CD4-positive, CD25-positive, alpha-beta regulatory T cell (primary cell): ENCODE measurements at regions not wholly inside any gene's neighbourhood (a gene's known extent, or its start where the extent isn't known, plus 50 kb on each side); places are given as distances from the start of the nearest gene placed in this dataset.
"Not testable (repeated sequence)": the region's sequence is repeated elsewhere in the genome, so short reads cannot be mapped to it uniquely, and the experiment has no call there.

Source experiments
- ATAC-seq, 2 donors: fragments of 150-1000 bp; cut with Tn5 transposase; one replicate each; pipeline ENCODE4 v1.10.0; 2021; ENCODE audit warnings: low read depth in 2 of 2, moderate number of reproducible peaks in 2 of 2, moderate library complexity in 1 of 2
- DNase-seq, 3 donors: peaks; one replicate each; pipeline versions ENCODE4 v3.0.0 to v3.0.0-alpha.2; 2012 to 2022; ENCODE audit warnings: mixed read lengths in 1 of 3
- H3K27ac ChIP-seq: one replicate; pipeline ENCODE4 v1.7.0; 2013; ENCODE audit warnings: mild to moderate bottlenecking, low read length; ENCODE audit not compliant: insufficient read depth, poor library complexity, severe bottlenecking
- H3K27me3 ChIP-seq: one replicate; pipeline ENCODE4 v1.7.0; 2013; ENCODE audit warnings: low read length; ENCODE audit not compliant: control insufficient read depth, insufficient read depth
- H3K36me3 ChIP-seq: one replicate; pipeline ENCODE4 v1.7.0; 2013; ENCODE audit warnings: mild to moderate bottlenecking, low read length, moderate library complexity; ENCODE audit not compliant: control insufficient read depth, insufficient read depth
- H3K4me1 ChIP-seq: 2 replicates; pipeline ENCODE4 v1.7.0; 2013; ENCODE audit warnings: mild to moderate bottlenecking, low read length; ENCODE audit not compliant: insufficient read depth, control insufficient read depth, poor library complexity, severe bottlenecking
- H3K4me3 ChIP-seq: one replicate; pipeline ENCODE4 v1.7.0; 2013; ENCODE audit warnings: low read depth, mild to moderate bottlenecking, low read length, moderate library complexity
- H3K9me3 ChIP-seq, 2 experiments: 1 replicate in 1 of 2; 2 replicates in 1 of 2; pipeline ENCODE4 v1.7.0; 2013; ENCODE audit warnings: low read length in 2 of 2, mild to moderate bottlenecking in 1 of 2, moderate library complexity in 1 of 2; ENCODE audit not compliant: control insufficient read depth in 2 of 2
- H3K27ac Mint-ChIP-seq, 3 donors: one replicate each; pipeline ENCODE4 v1.8.0; 2020 to 2022; ENCODE audit warnings: mild to moderate bottlenecking in 3 of 3, mixed read lengths in 3 of 3, moderate library complexity in 2 of 3
- H3K27me3 Mint-ChIP-seq: one replicate; pipeline ENCODE4 v1.8.0; 2022; ENCODE audit warnings: mild to moderate bottlenecking, mixed read lengths
- H3K36me3 Mint-ChIP-seq: one replicate; pipeline ENCODE4 v1.8.0; 2020; ENCODE audit warnings: mixed read lengths
- H3K4me1 Mint-ChIP-seq, 4 donors: one replicate each; pipeline ENCODE4 v1.8.0; 2020 to 2022; ENCODE audit warnings: mixed read lengths in 4 of 4, mild to moderate bottlenecking in 1 of 4
- H3K4me3 Mint-ChIP-seq, 4 donors: one replicate each; pipeline ENCODE4 v1.8.0; 2020 to 2022; ENCODE audit warnings: mild to moderate bottlenecking in 4 of 4, mixed read lengths in 4 of 4, moderate library complexity in 3 of 4
- H3K9me3 Mint-ChIP-seq, 7 donors: one replicate each; pipeline ENCODE4 v1.8.0; 2020 to 2022; ENCODE audit warnings: mixed read lengths in 7 of 7, mild to moderate bottlenecking in 3 of 7, moderate library complexity in 2 of 7

GRCh38 chr12:24510581-24511125 is 438.2 kb downstream of the BCAT1 start:
- H3K27me3 Mint-ChIP-seq: no peaks in the 10 kb centered on the region
- H3K4me1 Mint-ChIP-seq: no peaks in the 10 kb centered on the region
- H3K36me3 Mint-ChIP-seq: no peaks in the 10 kb centered on the region
- Histone ChIP-seq H3K27me3 (no peaks in the 10 kb centered on the region), H3K36me3 (no peaks in the 10 kb centered on the region), H3K4me1 (no peaks in the 10 kb centered on the region), H3K27ac (no peak overlapping the region), H3K4me3 (no peak overlapping the region), H3K9me3 (no peaks in the 10 kb centered on the region)
- peaks cover 0 to 9% (median 4%) of the 10 kb centered on the region in 7 donors for H3K9me3 Mint-ChIP-seq
- DNase-seq: no peak
- ATAC-seq: no peak
- H3K27ac Mint-ChIP-seq: no peak overlapping the region
- no peak overlapping the region for H3K4me3 Mint-ChIP-seq

- ATAC-seq: no peak
- no peak overlapping the region for H3K4me3 Mint-ChIP-seq
- no peaks in the 10 kb centered on the region for H3K4me1 ChIP-seq
- peaks cover 3 to 9% (median 6%) of the 10 kb centered on the region in 7 donors for H3K9me3 Mint-ChIP-seq
- H3K27ac ChIP-seq: no peak overlapping the region
- no peak overlapping the region for H3K27ac Mint-ChIP-seq
- no peaks in the 10 kb centered on the region for H3K27me3 Mint-ChIP-seq
- no peaks in the 10 kb centered on the region for H3K36me3 ChIP-seq
- H3K4me3 ChIP-seq: no peak overlapping the region
- no peaks in the 10 kb centered on the region for H3K9me3 ChIP-seq
- no peaks in the 10 kb centered on the region for H3K36me3 Mint-ChIP-seq
- H3K4me1 Mint-ChIP-seq: no peaks in the 10 kb centered on the region
- H3K27me3 ChIP-seq: no peaks in the 10 kb centered on the region
- no peak for DNase-seq
These were observed 441.1 kb downstream of the BCAT1 start for GRCh38 chr12:24507827-24508226.

GRCh38 chr12:24505366-24506015 is 443.4 kb downstream of the BCAT1 start:
- Histone ChIP-seq H3K27me3 (no peaks in the 10 kb centered on the region), H3K4me3 (no peak overlapping the region), H3K4me1 (no peaks in the 10 kb centered on the region), H3K36me3 (no peaks in the 10 kb centered on the region), H3K9me3 (no peaks in the 10 kb centered on the region), H3K27ac (no peak overlapping the region)
- no peak for DNase-seq
- Mint-ChIP-seq H3K27ac (no peak overlapping the region), H3K36me3 (no peaks in the 10 kb centered on the region), H3K9me3 (peaks cover 3 to 9% (median 7%) of the 10 kb centered on the region in 7 donors), H3K4me1 (no peaks in the 10 kb centered on the region), H3K27me3 (no peaks in the 10 kb centered on the region), H3K4me3 (no peak overlapping the region)
- ATAC-seq: no peak

GRCh38 chr12:24503477-24503876 is 445.4 kb downstream of the BCAT1 start:
- H3K27me3 Mint-ChIP-seq, DNase-seq, H3K4me3 Mint-ChIP-seq, H3K9me3 ChIP-seq, H3K4me3 ChIP-seq, ATAC-seq, H3K4me1 Mint-ChIP-seq, H3K27ac Mint-ChIP-seq, H3K36me3 ChIP-seq, H3K27ac ChIP-seq, H3K9me3 Mint-ChIP-seq, H3K36me3 Mint-ChIP-seq, H3K4me1 ChIP-seq, H3K27me3 ChIP-seq: not testable (repeated sequence)

GRCh38 chr12:24500831-24501230 is 448.1 kb downstream of the BCAT1 start:
- H3K27me3 ChIP-seq: no peaks in the 10 kb centered on the region
- DNase-seq: no peak
- H3K4me1 ChIP-seq: no peaks in the 10 kb centered on the region
- no peak overlapping the region for H3K4me3 ChIP-seq
- no peak overlapping the region for H3K27ac ChIP-seq
- H3K36me3 ChIP-seq: no peaks in the 10 kb centered on the region
- no peaks in the 10 kb centered on the region for H3K36me3 Mint-ChIP-seq
- H3K4me3 Mint-ChIP-seq: no peak overlapping the region
- no peak for ATAC-seq
- H3K27me3 Mint-ChIP-seq: no peaks in the 10 kb centered on the region
- H3K27ac Mint-ChIP-seq: no peak overlapping the region
- H3K4me1 Mint-ChIP-seq: no peaks in the 10 kb centered on the region
- H3K9me3 ChIP-seq: no peaks in the 10 kb centered on the region
- peaks cover 0 to 8% (median 7%) of the 10 kb centered on the region in 7 donors for H3K9me3 Mint-ChIP-seq

- Histone ChIP-seq H3K27ac (no peak overlapping the region), H3K9me3 (no peaks in the 10 kb centered on the region), H3K4me1 (no peaks in the 10 kb centered on the region), H3K36me3 (no peaks in the 10 kb centered on the region), H3K4me3 (no peak overlapping the region), H3K27me3 (no peaks in the 10 kb centered on the region)
- peaks cover 0 to 9% (median 7%) of the 10 kb centered on the region in 7 donors for H3K9me3 Mint-ChIP-seq
- no peak for DNase-seq
- H3K27me3 Mint-ChIP-seq: no peaks in the 10 kb centered on the region
- no peaks in the 10 kb centered on the region for H3K4me1 Mint-ChIP-seq
- H3K36me3 Mint-ChIP-seq: no peaks in the 10 kb centered on the region
- no peak for ATAC-seq
- no peak overlapping the region for H3K4me3 Mint-ChIP-seq
- no peak overlapping the region for H3K27ac Mint-ChIP-seq
These were observed 448.5 kb downstream of the BCAT1 start for GRCh38 chr12:24500421-24500820.

- no peaks in the 10 kb centered on the region for H3K27me3 Mint-ChIP-seq
- DNase-seq (no peak), ATAC-seq (no peak)
- no peak overlapping the region for H3K27ac Mint-ChIP-seq
- no peak overlapping the region for H3K4me3 Mint-ChIP-seq
- peaks cover 0 to 13% (median 5%) of the 10 kb centered on the region in 7 donors for H3K9me3 Mint-ChIP-seq
- Histone ChIP-seq H3K4me3 (no peak overlapping the region), H3K36me3 (no peaks in the 10 kb centered on the region), H3K27ac (no peak overlapping the region), H3K27me3 (no peaks in the 10 kb centered on the region), H3K4me1 (no peaks in the 10 kb centered on the region), H3K9me3 (no peaks in the 10 kb centered on the region)
- H3K36me3 Mint-ChIP-seq: no peaks in the 10 kb centered on the region
- no peaks in the 10 kb centered on the region for H3K4me1 Mint-ChIP-seq
These were observed 449.5 kb downstream of the BCAT1 start for GRCh38 chr12:24499151-24500146.
